HCT116 (cell line): ENCODE measurements at regions not wholly inside any gene's neighbourhood (a gene's known extent, or its start where the extent isn't known, plus 50 kb on each side); places are given as distances from the start of the nearest gene placed in this dataset.
"Not testable (repeated sequence)": the region's sequence is repeated elsewhere in the genome, so short reads cannot be mapped to it uniquely, and the experiment has no call there.

Experiments
- CBX3 ChIP-seq: IDR thresholded peaks from 2 replicates; pipeline ENCODE4 v1.6.1; 2012; ENCODE audit warnings: low read depth
- EGR1 ChIP-seq: IDR thresholded peaks from 2 replicates; pipeline ENCODE4 v1.6.1; 2012; ENCODE audit warnings: low read depth
- EZH2 ChIP-seq: fragments of 200-600 bp; sonication (generic); IDR thresholded peaks from 2 replicates; pipeline ENCODE4 v1.6.1; 2017; ENCODE audit warnings: antibody characterized with exemption, mixed run types
- EZH2phosphoT487 ChIP-seq: fragments of 200-600 bp; IDR thresholded peaks from 2 replicates; pipeline ENCODE4 v1.6.1; 2018; ENCODE audit warnings: antibody characterized with exemption, borderline replicate concordance
- POLR2A ChIP-seq: IDR thresholded peaks from 2 replicates; pipeline ENCODE4 v1.7.0; 2011; ENCODE audit warnings: borderline replicate concordance; ENCODE audit not compliant: insufficient read depth, insufficient read length; ENCODE audit errors: extremely low read depth
- POLR2AphosphoS5 ChIP-seq: IDR thresholded peaks from 2 replicates; pipeline ENCODE4 v1.6.1; 2011; ENCODE audit warnings: mild to moderate bottlenecking, low read depth, low read length, moderate library complexity
- SIN3A ChIP-seq: IDR thresholded peaks from 2 replicates; pipeline ENCODE4 v1.6.1; 2012; ENCODE audit warnings: low read depth
- YY1 ChIP-seq: IDR thresholded peaks from 2 replicates; pipeline ENCODE4 v1.6.1; 2011; ENCODE audit warnings: low read length, low read depth, moderate library complexity, mild to moderate bottlenecking; ENCODE audit not compliant: insufficient replicate concordance; ENCODE audit errors: extremely low read depth
- ZFX ChIP-seq: fragments of 450-650 bp; IDR thresholded peaks from 2 replicates; pipeline ENCODE4 v1.6.1; 2017
- ZNF274 ChIP-seq: fragments of 200-500 bp; sonication (Bioruptor generic); IDR thresholded peaks from 2 replicates; pipeline ENCODE4 v1.6.1; 2014; ENCODE audit warnings: mild to moderate bottlenecking, low read depth, low read length, inconsistent platforms
- TF ChIP-seq, protein P1 (sequence below), 3 experiments: fragments of 200-600 bp in 1 of 3; sonication (generic) in 1 of 3; IDR thresholded peaks in 2 of 3; conservative IDR thresholded peaks in 1 of 3; 2 replicates each; pipeline ENCODE4 v1.5.1; 2012 to 2017; ENCODE audit warnings: low read depth in 2 of 3, low read length in 2 of 3, antibody characterized with exemption in 1 of 3, borderline replicate concordance in 1 of 3, control low read depth in 1 of 3, mild to moderate bottlenecking in 1 of 3, mixed read lengths in 1 of 3, mixed run types in 1 of 3, moderate library complexity in 1 of 3; ENCODE audit not compliant: insufficient read depth in 1 of 3
- TF ChIP-seq, protein P2 (sequence below): IDR thresholded peaks from 2 replicates; pipeline ENCODE4 v1.6.1; 2012; ENCODE audit warnings: low read depth
- TF ChIP-seq, protein P3 (sequence below): IDR thresholded peaks from 2 replicates; pipeline ENCODE4 v1.6.1; 2011; ENCODE audit warnings: mild to moderate bottlenecking, low read length, moderate library complexity; ENCODE audit not compliant: insufficient replicate concordance; ENCODE audit errors: extremely low read depth
- TF ChIP-seq, protein P4 (sequence below): IDR thresholded peaks from 2 replicates; pipeline ENCODE4 v1.6.1; 2012

DNA sequence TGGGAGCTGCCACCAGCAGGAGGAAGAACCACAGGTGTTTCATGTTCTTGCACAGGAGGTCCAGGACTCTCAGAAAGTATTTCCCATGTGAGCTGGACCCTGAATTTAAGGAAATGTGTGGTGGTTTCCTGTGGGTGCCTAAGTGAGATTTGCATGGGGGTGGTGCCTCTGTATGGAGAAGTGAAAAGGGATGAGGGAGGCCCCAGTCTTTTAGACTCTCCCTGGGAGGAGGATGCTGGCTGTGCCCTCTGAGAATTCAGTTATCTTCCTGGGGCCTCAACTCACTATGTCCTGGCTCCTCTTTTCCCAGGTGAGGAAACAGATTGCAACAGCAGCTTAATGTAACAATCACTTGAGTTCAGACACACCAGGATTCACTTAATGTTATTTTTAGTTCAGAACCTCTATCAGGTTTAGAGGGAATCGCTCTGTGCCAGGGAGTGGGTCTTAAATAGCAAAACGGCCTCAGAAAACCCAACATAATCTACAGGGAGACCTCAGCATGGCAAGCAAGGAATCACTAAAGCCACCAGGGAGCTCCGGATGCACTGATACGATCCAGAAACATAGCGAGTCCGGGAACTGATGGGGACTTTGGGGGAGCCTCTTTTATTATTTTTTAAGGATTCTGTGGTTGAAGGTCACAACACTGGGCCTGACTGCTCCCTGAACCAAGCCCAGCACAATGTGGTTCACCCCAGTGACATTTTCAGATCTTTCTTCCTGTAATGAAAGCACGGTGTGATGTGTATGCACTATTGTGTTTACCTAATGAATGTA lies 823.5 kb downstream of the TMEM121 start:
- not testable (repeated sequence) for TF ChIP-seq ZFX, POLR2AphosphoS5, EZH2phosphoT487, YY1, POLR2A, ZNF274, EZH2, SIN3A, EGR1, CBX3
- TF ChIP-seq, protein P1, sequence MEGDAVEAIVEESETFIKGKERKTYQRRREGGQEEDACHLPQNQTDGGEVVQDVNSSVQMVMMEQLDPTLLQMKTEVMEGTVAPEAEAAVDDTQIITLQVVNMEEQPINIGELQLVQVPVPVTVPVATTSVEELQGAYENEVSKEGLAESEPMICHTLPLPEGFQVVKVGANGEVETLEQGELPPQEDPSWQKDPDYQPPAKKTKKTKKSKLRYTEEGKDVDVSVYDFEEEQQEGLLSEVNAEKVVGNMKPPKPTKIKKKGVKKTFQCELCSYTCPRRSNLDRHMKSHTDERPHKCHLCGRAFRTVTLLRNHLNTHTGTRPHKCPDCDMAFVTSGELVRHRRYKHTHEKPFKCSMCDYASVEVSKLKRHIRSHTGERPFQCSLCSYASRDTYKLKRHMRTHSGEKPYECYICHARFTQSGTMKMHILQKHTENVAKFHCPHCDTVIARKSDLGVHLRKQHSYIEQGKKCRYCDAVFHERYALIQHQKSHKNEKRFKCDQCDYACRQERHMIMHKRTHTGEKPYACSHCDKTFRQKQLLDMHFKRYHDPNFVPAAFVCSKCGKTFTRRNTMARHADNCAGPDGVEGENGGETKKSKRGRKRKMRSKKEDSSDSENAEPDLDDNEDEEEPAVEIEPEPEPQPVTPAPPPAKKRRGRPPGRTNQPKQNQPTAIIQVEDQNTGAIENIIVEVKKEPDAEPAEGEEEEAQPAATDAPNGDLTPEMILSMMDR (IDR thresholded peaks at IDR 0.05 in 2 of 3, conservative IDR thresholded peaks at IDR 0.05 in 1 of 3; ENCODE audit: borderline replicate concordance in 1 of 3, insufficient read depth in 1 of 3, low read depth in 2 of 3, low read length in 2 of 3), result not testable (repeated sequence)
- TF ChIP-seq, protein P2, sequence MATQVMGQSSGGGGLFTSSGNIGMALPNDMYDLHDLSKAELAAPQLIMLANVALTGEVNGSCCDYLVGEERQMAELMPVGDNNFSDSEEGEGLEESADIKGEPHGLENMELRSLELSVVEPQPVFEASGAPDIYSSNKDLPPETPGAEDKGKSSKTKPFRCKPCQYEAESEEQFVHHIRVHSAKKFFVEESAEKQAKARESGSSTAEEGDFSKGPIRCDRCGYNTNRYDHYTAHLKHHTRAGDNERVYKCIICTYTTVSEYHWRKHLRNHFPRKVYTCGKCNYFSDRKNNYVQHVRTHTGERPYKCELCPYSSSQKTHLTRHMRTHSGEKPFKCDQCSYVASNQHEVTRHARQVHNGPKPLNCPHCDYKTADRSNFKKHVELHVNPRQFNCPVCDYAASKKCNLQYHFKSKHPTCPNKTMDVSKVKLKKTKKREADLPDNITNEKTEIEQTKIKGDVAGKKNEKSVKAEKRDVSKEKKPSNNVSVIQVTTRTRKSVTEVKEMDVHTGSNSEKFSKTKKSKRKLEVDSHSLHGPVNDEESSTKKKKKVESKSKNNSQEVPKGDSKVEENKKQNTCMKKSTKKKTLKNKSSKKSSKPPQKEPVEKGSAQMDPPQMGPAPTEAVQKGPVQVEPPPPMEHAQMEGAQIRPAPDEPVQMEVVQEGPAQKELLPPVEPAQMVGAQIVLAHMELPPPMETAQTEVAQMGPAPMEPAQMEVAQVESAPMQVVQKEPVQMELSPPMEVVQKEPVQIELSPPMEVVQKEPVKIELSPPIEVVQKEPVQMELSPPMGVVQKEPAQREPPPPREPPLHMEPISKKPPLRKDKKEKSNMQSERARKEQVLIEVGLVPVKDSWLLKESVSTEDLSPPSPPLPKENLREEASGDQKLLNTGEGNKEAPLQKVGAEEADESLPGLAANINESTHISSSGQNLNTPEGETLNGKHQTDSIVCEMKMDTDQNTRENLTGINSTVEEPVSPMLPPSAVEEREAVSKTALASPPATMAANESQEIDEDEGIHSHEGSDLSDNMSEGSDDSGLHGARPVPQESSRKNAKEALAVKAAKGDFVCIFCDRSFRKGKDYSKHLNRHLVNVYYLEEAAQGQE, result not testable (repeated sequence)
- TF ChIP-seq, protein P3, sequence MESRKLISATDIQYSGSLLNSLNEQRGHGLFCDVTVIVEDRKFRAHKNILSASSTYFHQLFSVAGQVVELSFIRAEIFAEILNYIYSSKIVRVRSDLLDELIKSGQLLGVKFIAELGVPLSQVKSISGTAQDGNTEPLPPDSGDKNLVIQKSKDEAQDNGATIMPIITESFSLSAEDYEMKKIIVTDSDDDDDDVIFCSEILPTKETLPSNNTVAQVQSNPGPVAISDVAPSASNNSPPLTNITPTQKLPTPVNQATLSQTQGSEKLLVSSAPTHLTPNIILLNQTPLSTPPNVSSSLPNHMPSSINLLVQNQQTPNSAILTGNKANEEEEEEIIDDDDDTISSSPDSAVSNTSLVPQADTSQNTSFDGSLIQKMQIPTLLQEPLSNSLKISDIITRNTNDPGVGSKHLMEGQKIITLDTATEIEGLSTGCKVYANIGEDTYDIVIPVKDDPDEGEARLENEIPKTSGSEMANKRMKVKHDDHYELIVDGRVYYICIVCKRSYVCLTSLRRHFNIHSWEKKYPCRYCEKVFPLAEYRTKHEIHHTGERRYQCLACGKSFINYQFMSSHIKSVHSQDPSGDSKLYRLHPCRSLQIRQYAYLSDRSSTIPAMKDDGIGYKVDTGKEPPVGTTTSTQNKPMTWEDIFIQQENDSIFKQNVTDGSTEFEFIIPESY, result not testable (repeated sequence)
- TF ChIP-seq, protein P4, sequence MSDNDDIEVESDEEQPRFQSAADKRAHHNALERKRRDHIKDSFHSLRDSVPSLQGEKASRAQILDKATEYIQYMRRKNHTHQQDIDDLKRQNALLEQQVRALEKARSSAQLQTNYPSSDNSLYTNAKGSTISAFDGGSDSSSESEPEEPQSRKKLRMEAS, result not testable (repeated sequence)
